22Rv1 (cell line): ENCODE measurements at regions not wholly inside any gene's neighbourhood (a gene's known extent, or its start where the extent isn't known, plus 50 kb on each side); places are given as distances from the start of the nearest gene placed in this dataset.

Experiments
- ZFX ChIP-seq: fragments of 450-650 bp; IDR thresholded peaks from 2 replicates; pipeline ENCODE4 v1.6.1; 2017; ENCODE audit warnings: antibody characterized with exemption, borderline replicate concordance
- TF ChIP-seq, protein P1 (sequence below): fragments of 450-650 bp; IDR thresholded peaks from 2 replicates; pipeline ENCODE4 v1.5.1; 2017; ENCODE audit warnings: mild to moderate bottlenecking

DNA sequence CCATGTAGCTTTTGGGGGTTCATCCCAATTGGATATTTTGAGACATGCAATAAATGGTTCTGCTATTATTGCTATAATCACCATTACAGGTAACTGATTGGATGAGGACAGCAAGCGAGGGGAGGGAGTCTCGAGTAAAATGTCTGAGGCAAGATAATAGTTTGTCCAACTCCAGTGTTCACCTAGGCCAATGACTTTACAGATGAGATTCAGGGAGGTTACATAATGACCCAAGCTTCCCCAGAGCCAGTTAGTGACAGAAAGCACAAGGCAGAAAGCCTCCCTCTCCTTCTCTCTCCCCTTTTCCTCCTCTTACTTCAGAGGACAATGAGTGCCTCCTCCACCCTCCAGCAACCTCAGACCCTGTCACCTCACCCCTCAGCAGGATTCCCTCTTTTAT is 98.4 kb upstream of the GLS start:
- TF ChIP-seq, protein P1, sequence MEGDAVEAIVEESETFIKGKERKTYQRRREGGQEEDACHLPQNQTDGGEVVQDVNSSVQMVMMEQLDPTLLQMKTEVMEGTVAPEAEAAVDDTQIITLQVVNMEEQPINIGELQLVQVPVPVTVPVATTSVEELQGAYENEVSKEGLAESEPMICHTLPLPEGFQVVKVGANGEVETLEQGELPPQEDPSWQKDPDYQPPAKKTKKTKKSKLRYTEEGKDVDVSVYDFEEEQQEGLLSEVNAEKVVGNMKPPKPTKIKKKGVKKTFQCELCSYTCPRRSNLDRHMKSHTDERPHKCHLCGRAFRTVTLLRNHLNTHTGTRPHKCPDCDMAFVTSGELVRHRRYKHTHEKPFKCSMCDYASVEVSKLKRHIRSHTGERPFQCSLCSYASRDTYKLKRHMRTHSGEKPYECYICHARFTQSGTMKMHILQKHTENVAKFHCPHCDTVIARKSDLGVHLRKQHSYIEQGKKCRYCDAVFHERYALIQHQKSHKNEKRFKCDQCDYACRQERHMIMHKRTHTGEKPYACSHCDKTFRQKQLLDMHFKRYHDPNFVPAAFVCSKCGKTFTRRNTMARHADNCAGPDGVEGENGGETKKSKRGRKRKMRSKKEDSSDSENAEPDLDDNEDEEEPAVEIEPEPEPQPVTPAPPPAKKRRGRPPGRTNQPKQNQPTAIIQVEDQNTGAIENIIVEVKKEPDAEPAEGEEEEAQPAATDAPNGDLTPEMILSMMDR: no peak
- no peak for TF ChIP-seq ZFX
